Parathyroid adenoma (tissue), 2 donors: ENCODE measurements at regions not wholly inside any gene's neighbourhood (a gene's known extent, or its start where the extent isn't known, plus 50 kb on each side); places are given as distances from the start of the nearest gene placed in this dataset.

Experiments used
- H2AFZ ChIP-seq: fragments of 300-600 bp; sonication (generic); one replicate; pipeline ENCODE4 v1.7.0; 2017; ENCODE audit warnings: antibody characterized with exemption, mild to moderate bottlenecking
- H3K27ac ChIP-seq: fragments of 300-600 bp; sonication (generic); one replicate; pipeline ENCODE4 v1.7.0; 2017
- H3K27me3 ChIP-seq: fragments of 300-600 bp; sonication (generic); one replicate; pipeline ENCODE4 v1.7.0; 2017; ENCODE audit warnings: low read length; ENCODE audit not compliant: control insufficient read depth, insufficient read depth
- H3K36me3 ChIP-seq: fragments of 300-600 bp; sonication (generic); one replicate; pipeline ENCODE4 v1.7.0; 2017; ENCODE audit warnings: low read length; ENCODE audit not compliant: control insufficient read depth, insufficient read depth
- H3K4me1 ChIP-seq: fragments of 300-600 bp; sonication (generic); one replicate; pipeline ENCODE4 v1.7.0; 2017; ENCODE audit warnings: control low read depth
- H3K4me2 ChIP-seq: fragments of 300-600 bp; sonication (generic); one replicate; pipeline ENCODE4 v1.7.0; 2017; ENCODE audit warnings: low read length
- H3K4me3 ChIP-seq: fragments of 300-600 bp; sonication (generic); one replicate; pipeline ENCODE4 v1.7.0; 2017; ENCODE audit warnings: low read depth, low read length
- H3K79me2 ChIP-seq: fragments of 300-600 bp; sonication (generic); one replicate; pipeline ENCODE4 v1.7.0; 2017; ENCODE audit warnings: control low read depth
- H3K9ac ChIP-seq: fragments of 300-600 bp; sonication (generic); one replicate; pipeline ENCODE4 v1.7.0; 2017; ENCODE audit warnings: mild to moderate bottlenecking
- H3K9me3 ChIP-seq: fragments of 300-600 bp; sonication (generic); one replicate; pipeline ENCODE4 v1.7.0; 2017; ENCODE audit warnings: low read length; ENCODE audit not compliant: control insufficient read depth
- CTCF ChIP-seq: fragments of 300-600 bp; sonication (generic); IDR thresholded peaks from one replicate; pipeline ENCODE4 v1.7.0; 2017; ENCODE audit warnings: antibody characterized with exemption, mild to moderate bottlenecking
- donor health status: primary hyperparathyroidism.

- Histone ChIP-seq H3K79me2 (no peaks in the 10 kb centered on the region), H3K4me2 (no peak overlapping the region), H3K4me1 (no peaks in the 10 kb centered on the region), H3K36me3 (no peaks in the 10 kb centered on the region), H3K9me3 (no peaks in the 10 kb centered on the region), H3K27me3 (no peaks in the 10 kb centered on the region), H3K4me3 (no peak overlapping the region), H3K27ac (no peak overlapping the region), H3K9ac (no peak overlapping the region), H2AFZ (no peak overlapping the region)
- no peak for TF ChIP-seq CTCF
These were observed 150.3 kb upstream of the MMADHC start for GRCh38 chr2:149737896-149738295.

- H3K9me3 ChIP-seq, result no peaks in the 10 kb centered on the region
- H3K27me3 ChIP-seq, result no peaks in the 10 kb centered on the region
- no peak overlapping the region for H3K4me2 ChIP-seq
- H3K36me3 ChIP-seq, result no peaks in the 10 kb centered on the region
- TF ChIP-seq CTCF, result no peak
- no peaks in the 10 kb centered on the region for H3K79me2 ChIP-seq
- no peak overlapping the region for H3K27ac ChIP-seq
- no peaks in the 10 kb centered on the region for H3K4me1 ChIP-seq
- no peak overlapping the region for H2AFZ ChIP-seq
- no peak overlapping the region for H3K4me3 ChIP-seq
- no peak overlapping the region for H3K9ac ChIP-seq
These were observed 147.8 kb upstream of the MMADHC start for GRCh38 chr2:149735237-149735958.

- Histone ChIP-seq H3K9me3 (no peaks in the 10 kb centered on the region), H3K9ac (no peak overlapping the region), H2AFZ (no peak overlapping the region), H3K79me2 (no peaks in the 10 kb centered on the region), H3K36me3 (no peaks in the 10 kb centered on the region), H3K4me3 (no peak overlapping the region), H3K4me2 (no peak overlapping the region), H3K4me1 (no peaks in the 10 kb centered on the region), H3K27ac (no peak overlapping the region), H3K27me3 (no peaks in the 10 kb centered on the region)
- TF ChIP-seq CTCF, result no peak
These were observed 146.5 kb upstream of the MMADHC start for GRCh38 chr2:149733936-149734685.

DNA sequence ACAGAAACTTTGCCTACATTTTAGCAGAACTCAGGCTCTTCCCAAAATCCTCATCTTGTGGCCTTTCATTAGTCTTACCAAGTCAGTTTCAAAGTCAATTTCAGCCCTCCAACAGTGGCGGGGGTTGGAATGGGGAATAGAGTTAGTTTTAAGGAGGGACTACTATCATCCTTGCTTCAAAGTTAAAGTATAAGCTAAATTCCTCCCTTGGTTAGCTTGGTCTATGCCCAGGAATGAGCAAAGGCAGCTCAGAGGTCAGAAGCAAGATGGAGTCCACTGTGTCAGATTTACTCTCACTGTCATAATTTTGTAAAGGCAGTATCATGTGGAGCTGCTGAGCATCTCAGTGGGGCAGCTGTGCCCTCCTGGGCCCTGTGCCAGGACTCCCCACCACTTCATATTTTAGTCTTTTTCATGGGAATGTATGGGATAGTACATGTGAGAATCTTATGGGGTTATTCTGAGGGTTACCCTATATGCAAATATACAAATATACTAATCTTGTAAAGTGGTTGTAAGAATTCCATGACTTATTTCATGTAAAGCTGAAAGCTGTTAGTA lies 145.2 kb upstream of the MMADHC start:
- no peak overlapping the region for H3K4me3 ChIP-seq
- H3K9me3 ChIP-seq, result no peaks in the 10 kb centered on the region
- no peak overlapping the region for H3K9ac ChIP-seq
- H3K36me3 ChIP-seq, result no peaks in the 10 kb centered on the region
- no peak overlapping the region for H2AFZ ChIP-seq
- no peak overlapping the region for H3K4me2 ChIP-seq
- no peaks in the 10 kb centered on the region for H3K4me1 ChIP-seq
- no peak overlapping the region for H3K27ac ChIP-seq
- TF ChIP-seq CTCF, result no peak
- H3K79me2 ChIP-seq, result no peaks in the 10 kb centered on the region
- no peaks in the 10 kb centered on the region for H3K27me3 ChIP-seq
